ENCODE measurements at regions not wholly inside any gene's neighbourhood (a gene's known extent, or its start where the extent isn't known, plus 50 kb on each side); places are given as distances from the start of the nearest gene placed in this dataset.
"Not testable (repeated sequence)": the region's sequence is repeated elsewhere in the genome, so short reads cannot be mapped to it uniquely, and the experiment has no call there.

DNA sequence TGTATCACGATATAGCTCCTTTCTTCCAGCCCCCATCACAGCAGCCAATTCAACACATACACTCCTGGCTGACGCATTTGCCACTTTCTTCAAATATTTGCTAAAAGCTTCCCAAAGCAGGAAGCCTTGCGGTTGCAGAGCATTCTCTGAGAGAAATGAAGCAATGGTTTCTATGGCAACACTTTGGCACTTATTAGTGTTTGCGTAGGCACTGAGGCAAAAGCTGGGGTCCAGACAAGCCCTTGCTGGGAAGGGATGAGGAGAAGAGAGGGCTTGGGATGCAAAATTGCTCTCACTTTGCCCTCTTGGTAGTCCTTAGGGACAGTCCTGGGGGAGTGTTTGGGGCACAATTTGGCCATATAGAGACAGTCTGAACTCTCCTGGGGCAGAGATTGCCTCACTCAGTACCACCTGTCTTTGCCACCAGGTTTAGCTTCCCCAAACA lies 55.0 kb upstream of the PAK3 start:
- peak overlapping the region; percentile 71 for H3K27ac ChIP-seq
- peak overlapping the region; percentile 69 for H3K4me3 ChIP-seq
- H3K9me3 ChIP-seq (ENCODE audit: low read depth, low read length), result no peaks in the 10 kb centered on the region
- no peaks in the 10 kb centered on the region for H3K36me3 ChIP-seq (ENCODE audit: insufficient read depth, low read length)
- TF ChIP-seq POLR2AphosphoS5 (IDR thresholded peaks at IDR 0.05; ENCODE audit: borderline replicate concordance, low read depth, low read length), result no peak
- no peak for TF ChIP-seq FOXP2 (optimal IDR thresholded peaks at IDR 0.05; ENCODE audit: control extremely low read depth, extremely low read length, insufficient read depth)
- no peak for TF ChIP-seq EZH2 (IDR thresholded peaks at IDR 0.05)
- DNase-seq (ENCODE audit: low read depth, low spot score), result peak; percentile 86
- no peak overlapping the region for H3K9ac ChIP-seq (ENCODE audit: insufficient read length)

DNA sequence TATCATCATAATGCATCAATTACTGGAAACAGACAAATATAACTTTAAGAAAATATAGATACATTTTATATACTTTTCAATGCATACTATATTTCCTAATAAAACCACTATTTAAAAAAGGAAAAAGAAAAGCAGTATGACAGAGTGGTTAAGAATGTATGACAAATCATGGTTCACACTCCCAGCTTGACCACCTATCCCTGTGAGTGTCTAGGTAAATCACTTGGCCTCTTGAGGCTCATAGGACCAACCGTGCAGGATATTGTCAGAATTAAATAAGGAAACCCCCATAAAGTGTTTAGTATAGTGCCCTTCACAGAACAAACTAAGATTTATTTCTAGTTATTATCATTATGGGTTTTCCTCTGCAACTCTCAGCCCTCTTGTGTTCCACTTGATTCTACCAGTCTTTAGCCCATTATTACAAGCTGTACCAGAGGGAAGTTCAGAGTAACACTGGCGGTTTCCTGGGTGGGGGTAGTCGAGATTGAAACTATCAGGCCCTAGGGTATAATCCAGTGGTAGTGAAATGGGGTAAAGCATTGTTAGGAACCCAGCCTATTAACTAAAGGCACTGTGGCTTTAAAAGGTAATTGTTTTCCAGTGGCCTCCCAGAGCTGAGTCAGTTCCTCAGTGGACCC lies 55.5 kb upstream of the PAK3 start:
- TF ChIP-seq EZH2 (IDR thresholded peaks at IDR 0.05), result no peak
- no peak for TF ChIP-seq FOXP2 (optimal IDR thresholded peaks at IDR 0.05; ENCODE audit: control extremely low read depth, extremely low read length, insufficient read depth)
- TF ChIP-seq POLR2AphosphoS5 (IDR thresholded peaks at IDR 0.05; ENCODE audit: borderline replicate concordance, low read depth, low read length), result no peak
- no peak for DNase-seq (ENCODE audit: low read depth, low spot score)
- Histone ChIP-seq H3K9me3 (ENCODE audit: low read depth, low read length) (no peaks in the 10 kb centered on the region), H3K4me3 (peak overlapping the region; percentile 69), H3K9ac (ENCODE audit: insufficient read length) (no peak overlapping the region), H3K27ac (peak overlapping the region; percentile 71), H3K36me3 (ENCODE audit: insufficient read depth, low read length) (no peaks in the 10 kb centered on the region)

DNA sequence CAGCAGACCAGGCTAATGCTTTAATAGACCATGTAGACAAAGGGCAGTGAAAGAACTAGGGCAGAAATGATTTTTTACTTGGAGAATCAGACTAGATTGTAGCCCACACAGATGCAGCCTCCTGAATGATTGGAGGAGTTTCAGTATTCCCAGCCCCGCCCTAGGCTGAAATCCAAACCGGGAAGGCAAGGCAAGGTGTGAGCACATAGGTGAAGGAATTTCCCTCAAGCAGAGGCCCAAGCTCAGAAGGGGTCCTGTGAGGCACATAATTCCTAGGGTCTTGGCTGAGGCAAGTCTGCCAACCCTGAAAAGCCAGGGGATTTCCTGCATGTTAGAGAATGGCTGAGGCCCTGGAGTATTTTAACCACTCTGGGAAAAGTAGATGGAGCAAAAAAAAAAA lies 56.4 kb upstream of the PAK3 start:
- DNase-seq (ENCODE audit: low read depth, low spot score), result no peak
- H3K36me3 ChIP-seq (ENCODE audit: insufficient read depth, low read length), result no peaks in the 10 kb centered on the region
- no peak overlapping the region for H3K9ac ChIP-seq (ENCODE audit: insufficient read length)
- no peak overlapping the region for H3K27ac ChIP-seq
- no peak overlapping the region for H3K4me3 ChIP-seq
- H3K9me3 ChIP-seq (ENCODE audit: low read depth, low read length), result no peaks in the 10 kb centered on the region
- TF ChIP-seq EZH2 (IDR thresholded peaks at IDR 0.05), result no peak
- TF ChIP-seq POLR2AphosphoS5 (IDR thresholded peaks at IDR 0.05; ENCODE audit: borderline replicate concordance, low read depth, low read length), result no peak
- no peak for TF ChIP-seq FOXP2 (optimal IDR thresholded peaks at IDR 0.05; ENCODE audit: control extremely low read depth, extremely low read length, insufficient read depth)

DNA sequence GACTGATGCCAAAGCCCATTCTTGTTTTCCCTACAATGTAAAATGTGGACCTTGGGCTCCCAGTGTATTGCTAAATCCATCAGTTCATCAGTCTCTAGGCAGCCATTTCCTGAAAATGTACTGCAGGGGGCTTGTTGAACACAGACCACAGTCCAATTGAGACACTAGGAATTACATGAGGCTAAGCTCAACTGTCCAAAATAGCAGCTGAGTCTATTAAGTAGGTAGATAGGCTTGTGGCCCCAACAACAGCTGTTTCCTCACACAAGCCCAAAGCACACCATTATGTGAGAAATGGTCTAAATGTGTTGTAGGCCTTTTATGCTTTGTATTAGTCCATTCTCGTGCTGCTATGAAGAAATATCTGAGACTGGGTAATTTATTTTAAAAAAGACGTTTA lies 60.0 kb upstream of the PAK3 start:
- Histone ChIP-seq H3K4me3 (no peak overlapping the region), H3K9ac (ENCODE audit: insufficient read length) (no peak overlapping the region), H3K9me3 (ENCODE audit: low read depth, low read length) (no peaks in the 10 kb centered on the region), H3K27ac (no peak overlapping the region), H3K36me3 (ENCODE audit: insufficient read depth, low read length) (no peaks in the 10 kb centered on the region)
- TF ChIP-seq POLR2AphosphoS5 (IDR thresholded peaks at IDR 0.05; ENCODE audit: borderline replicate concordance, low read depth, low read length) (no peak), EZH2 (IDR thresholded peaks at IDR 0.05) (no peak), FOXP2 (optimal IDR thresholded peaks at IDR 0.05; ENCODE audit: control extremely low read depth, extremely low read length, insufficient read depth) (no peak)
- DNase-seq (ENCODE audit: low read depth, low spot score), result no peak

DNA sequence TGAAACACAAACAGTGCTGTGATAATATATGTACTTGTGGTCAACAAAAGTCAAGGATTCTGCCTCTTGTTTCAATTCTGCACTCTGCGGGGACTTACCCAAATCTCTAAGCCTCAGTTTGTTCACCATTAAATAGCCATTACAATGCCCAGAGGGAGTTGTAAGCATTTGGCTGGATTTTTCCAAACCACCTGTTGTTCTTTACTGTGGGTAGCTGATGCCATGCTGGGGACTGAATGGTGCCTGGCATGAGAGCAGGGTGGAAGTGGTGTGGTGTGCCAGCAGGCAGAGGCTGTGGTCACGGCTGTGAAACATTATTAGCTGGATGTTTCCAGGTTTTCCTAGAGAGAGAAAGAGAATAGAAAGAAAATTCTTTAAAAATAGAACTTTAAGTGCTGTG lies 60.7 kb upstream of the PAK3 start:
- Histone ChIP-seq H3K9ac (ENCODE audit: insufficient read length) (no peak overlapping the region), H3K4me3 (no peak overlapping the region), H3K36me3 (ENCODE audit: insufficient read depth, low read length) (no peaks in the 10 kb centered on the region), H3K9me3 (ENCODE audit: low read depth, low read length) (no peaks in the 10 kb centered on the region), H3K27ac (no peak overlapping the region)
- DNase-seq (ENCODE audit: low read depth, low spot score), result no peak
- TF ChIP-seq EZH2 (IDR thresholded peaks at IDR 0.05), result no peak
- no peak for TF ChIP-seq FOXP2 (optimal IDR thresholded peaks at IDR 0.05; ENCODE audit: control extremely low read depth, extremely low read length, insufficient read depth)

DNA sequence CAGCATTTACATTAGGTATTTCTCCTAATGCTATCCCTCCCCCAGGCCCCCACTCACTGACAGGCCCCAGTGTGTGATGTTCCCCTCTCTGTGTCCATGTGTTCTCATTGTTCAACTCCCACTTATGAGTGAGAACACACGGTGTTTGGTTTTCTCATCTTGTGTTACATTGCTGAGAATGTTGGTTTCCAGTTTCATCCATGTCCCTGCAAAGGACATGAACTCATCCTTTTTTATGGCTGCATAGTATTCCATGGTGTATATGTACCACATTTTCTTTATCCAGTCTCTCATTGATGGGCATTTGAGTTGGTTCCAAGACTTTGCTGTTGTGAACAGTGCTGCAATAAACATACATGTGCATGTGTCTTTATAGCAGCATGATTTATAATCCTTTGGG lies 73.0 kb upstream of the PAK3 start:
- H3K9ac ChIP-seq (ENCODE audit: insufficient read length); H3K27ac ChIP-seq; H3K9me3 ChIP-seq (ENCODE audit: low read depth, low read length); DNase-seq (ENCODE audit: low read depth, low spot score); H3K36me3 ChIP-seq (ENCODE audit: insufficient read depth, low read length); H3K4me3 ChIP-seq: not testable (repeated sequence)

DNA sequence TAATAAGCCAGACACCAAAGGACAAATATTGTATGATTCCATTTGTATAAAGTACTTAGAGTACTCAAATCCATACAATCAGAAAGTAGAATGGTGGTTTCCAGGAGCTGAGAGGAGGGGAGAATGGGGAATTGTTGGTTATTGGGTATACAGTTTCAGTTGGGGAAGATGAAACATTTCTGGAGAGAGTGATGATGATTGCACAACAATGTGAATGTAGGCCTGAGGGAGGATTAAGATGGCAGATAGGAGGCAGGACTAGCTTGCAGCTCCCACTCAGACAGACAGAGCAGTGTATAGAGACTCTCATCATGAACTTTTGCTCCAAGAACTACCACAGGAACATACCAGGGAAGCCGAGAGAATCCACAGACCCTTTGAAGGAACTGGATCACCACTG lies 75.7 kb upstream of the PAK3 start:
- TF ChIP-seq EZH2 (IDR thresholded peaks at IDR 0.05) (no peak), FOXP2 (optimal IDR thresholded peaks at IDR 0.05; ENCODE audit: control extremely low read depth, extremely low read length, insufficient read depth) (no peak), POLR2AphosphoS5 (IDR thresholded peaks at IDR 0.05; ENCODE audit: borderline replicate concordance, low read depth, low read length) (no peak)
- H3K9ac ChIP-seq (ENCODE audit: insufficient read length), result no peak overlapping the region
- no peaks in the 10 kb centered on the region for H3K36me3 ChIP-seq (ENCODE audit: insufficient read depth, low read length)
- H3K4me3 ChIP-seq, result no peak overlapping the region
- no peaks in the 10 kb centered on the region for H3K9me3 ChIP-seq (ENCODE audit: low read depth, low read length)
- DNase-seq (ENCODE audit: low read depth, low spot score), result no peak
- no peak overlapping the region for H3K27ac ChIP-seq

DNA sequence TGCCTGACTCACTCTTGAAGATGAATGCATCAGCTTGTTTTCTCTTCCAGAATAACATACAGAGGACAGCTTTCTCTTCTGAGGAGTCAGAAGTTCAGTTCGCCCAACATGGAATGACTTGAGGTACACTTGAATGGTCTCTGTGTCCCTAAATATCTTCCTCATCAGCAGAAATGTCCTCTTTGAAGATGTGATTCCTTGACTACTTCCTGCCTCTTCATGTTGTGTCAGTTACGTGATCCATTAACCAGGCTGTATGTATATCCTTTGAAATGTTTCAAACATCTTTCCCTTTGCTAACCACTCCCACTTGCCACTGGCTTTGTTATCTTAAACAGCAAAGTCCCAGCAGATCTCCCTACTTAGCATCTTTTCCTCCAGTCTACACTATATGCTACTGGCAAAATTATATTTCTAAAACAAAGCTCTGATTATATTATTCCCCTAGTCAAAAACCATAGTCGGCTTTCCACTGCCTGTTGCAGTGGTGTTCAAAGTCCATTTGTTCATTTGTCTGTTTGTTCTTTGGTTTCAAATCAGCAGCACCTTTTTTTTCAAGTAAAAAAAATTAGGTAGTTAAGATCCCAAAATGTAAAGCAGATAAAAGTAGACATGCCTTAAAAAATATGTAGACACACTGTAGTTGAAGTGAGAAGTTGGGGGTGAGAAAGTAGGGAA lies 82.1 kb upstream of the PAK3 start:
- Histone ChIP-seq H3K9me3 (ENCODE audit: low read depth, low read length) (no peaks in the 10 kb centered on the region), H3K36me3 (ENCODE audit: insufficient read depth, low read length) (no peaks in the 10 kb centered on the region), H3K4me3 (no peak overlapping the region), H3K9ac (ENCODE audit: insufficient read length) (no peak overlapping the region), H3K27ac (no peak overlapping the region)
- DNase-seq (ENCODE audit: low read depth, low spot score), result no peak
- TF ChIP-seq FOXP2 (optimal IDR thresholded peaks at IDR 0.05; ENCODE audit: control extremely low read depth, extremely low read length, insufficient read depth), result no peak
- no peak for TF ChIP-seq POLR2AphosphoS5 (IDR thresholded peaks at IDR 0.05; ENCODE audit: borderline replicate concordance, low read depth, low read length)
- no peak for TF ChIP-seq EZH2 (IDR thresholded peaks at IDR 0.05)

DNA sequence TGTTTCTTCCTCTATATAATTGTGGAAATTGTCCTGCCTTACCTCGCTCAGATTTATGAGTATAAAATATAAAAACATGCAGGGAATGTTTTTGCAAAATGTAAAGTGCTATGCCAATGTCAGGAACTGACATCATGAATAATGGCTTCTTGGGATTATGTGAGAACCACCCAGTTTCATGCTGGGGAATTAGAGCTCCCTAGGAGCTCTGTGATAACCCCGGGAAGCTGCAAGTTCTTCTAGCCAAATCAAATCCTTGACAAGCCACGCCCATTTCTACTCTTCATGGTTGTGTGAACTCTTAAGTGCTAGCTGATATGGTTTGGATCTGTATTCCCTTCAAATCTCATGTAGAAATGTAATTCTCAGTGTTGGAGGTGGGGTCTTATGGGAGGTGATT lies 85.9 kb upstream of the PAK3 start:
- H3K36me3 ChIP-seq (ENCODE audit: insufficient read depth, low read length), result no peaks in the 10 kb centered on the region
- no peak overlapping the region for H3K9ac ChIP-seq (ENCODE audit: insufficient read length)
- H3K9me3 ChIP-seq (ENCODE audit: low read depth, low read length), result no peaks in the 10 kb centered on the region
- no peak for DNase-seq (ENCODE audit: low read depth, low spot score)
- no peak overlapping the region for H3K4me3 ChIP-seq
- TF ChIP-seq FOXP2 (optimal IDR thresholded peaks at IDR 0.05; ENCODE audit: control extremely low read depth, extremely low read length, insufficient read depth) (no peak), POLR2AphosphoS5 (IDR thresholded peaks at IDR 0.05; ENCODE audit: borderline replicate concordance, low read depth, low read length) (no peak), EZH2 (IDR thresholded peaks at IDR 0.05) (no peak)
- H3K27ac ChIP-seq, result no peak overlapping the region

Data from SK-N-MC (cell line).